OCI-LY1 (cell line): ENCODE measurements at regions not wholly inside any gene's neighbourhood (a gene's known extent, or its start where the extent isn't known, plus 50 kb on each side); places are given as distances from the start of the nearest gene placed in this dataset.

Source experiments
- H2AFZ ChIP-seq: fragments of 200-600 bp; sonication (generic), shearing (Covaris generic); 2 replicates; pipeline ENCODE4 v1.6.0; 2014; ENCODE audit warnings: antibody characterized with exemption, mild to moderate bottlenecking, low read length
- H3F3A ChIP-seq: fragments of 200-600 bp; sonication (generic), shearing (Covaris generic); 2 replicates; pipeline ENCODE4 v1.6.0; 2014; ENCODE audit warnings: mild to moderate bottlenecking, antibody characterized with exemption, low read length, moderate library complexity; ENCODE audit not compliant: insufficient read depth
- H3K27ac ChIP-seq: fragments of 200-600 bp; sonication (generic); 2 replicates; pipeline ENCODE4 v1.5.1; 2014; ENCODE audit warnings: low read length, mixed run types, mild to moderate bottlenecking, low read depth; ENCODE audit not compliant: poor library complexity, severe bottlenecking
- H3K27me3 ChIP-seq: fragments of 200-600 bp; sonication (generic); 2 replicates; pipeline ENCODE4 v1.6.0; 2014; ENCODE audit warnings: antibody characterized with exemption, mild to moderate bottlenecking, low read length, moderate library complexity; ENCODE audit not compliant: insufficient read depth
- H3K36me3 ChIP-seq: fragments of 200-600 bp; sonication (generic); 2 replicates; pipeline ENCODE4 v1.6.1; 2014; ENCODE audit warnings: mild to moderate bottlenecking, antibody characterized with exemption, low read length, moderate library complexity, mixed read lengths; ENCODE audit not compliant: insufficient read depth
- H3K4me1 ChIP-seq: fragments of 200-600 bp; sonication (generic); 2 replicates; pipeline ENCODE4 v1.5.1; 2014; ENCODE audit warnings: mild to moderate bottlenecking, low read length, moderate library complexity; ENCODE audit not compliant: insufficient read depth, severe bottlenecking
- H3K4me2 ChIP-seq: fragments of 200-600 bp; sonication (generic), shearing (Covaris generic); 2 replicates; pipeline ENCODE4 v1.6.1; 2014; ENCODE audit warnings: low read length
- H3K4me3 ChIP-seq: fragments of 200-600 bp; sonication (generic); 2 replicates; pipeline ENCODE4 v1.5.1; 2014; ENCODE audit warnings: low read length, low read depth, mild to moderate bottlenecking, mixed read lengths; ENCODE audit not compliant: poor library complexity, severe bottlenecking
- H3K79me2 ChIP-seq: fragments of 200-600 bp; shearing (Covaris generic); 2 replicates; pipeline ENCODE4 v1.6.1; 2016; ENCODE audit warnings: mixed run types, low read length, mixed read lengths; ENCODE audit not compliant: insufficient read depth
- H3K9ac ChIP-seq: fragments of 200-600 bp; sonication (generic), shearing (Covaris generic); 2 replicates; pipeline ENCODE4 v1.6.1; 2014; ENCODE audit warnings: mild to moderate bottlenecking, low read length, mixed read lengths
- H3K9me2 ChIP-seq: fragments of 200-600 bp; sonication (generic), shearing (Covaris generic); 2 replicates; pipeline ENCODE4 v1.6.1; 2014; ENCODE audit warnings: low read depth, mild to moderate bottlenecking, low read length, mixed read lengths
- H3K9me3 ChIP-seq: fragments of 200-600 bp; shearing (Covaris generic); 2 replicates; pipeline ENCODE4 v1.6.1; 2014; ENCODE audit warnings: low read length, mixed read lengths
- H4K20me1 ChIP-seq: fragments of 200-600 bp; sonication (generic), shearing (Covaris generic); 2 replicates; pipeline ENCODE4 v1.6.0; 2016; ENCODE audit warnings: mild to moderate bottlenecking, low read length; ENCODE audit not compliant: insufficient read depth
- EZH2 ChIP-seq: fragments of 200-600 bp; sonication (generic), shearing (Covaris generic); IDR thresholded peaks from 2 replicates; pipeline ENCODE4 v1.8.0; 2017; ENCODE audit warnings: borderline replicate concordance, mixed run types, mild to moderate bottlenecking, antibody characterized with exemption, low read length, moderate library complexity, mixed read lengths
- TF ChIP-seq, protein P1 (sequence below): fragments of 200-600 bp; sonication (generic), shearing (Covaris generic); IDR thresholded peaks from 2 replicates; pipeline ENCODE4 v1.5.1; 2017; ENCODE audit warnings: mild to moderate bottlenecking, antibody characterized with exemption, low read length, moderate library complexity, mixed read lengths

GRCh38 chr11:15910761-15911160 is 445.6 kb downstream of the SOX6 start:
- Histone ChIP-seq H3K9me3 (no peaks in the 10 kb centered on the region), H3K27ac (no peak overlapping the region), H3K4me2 (no peak overlapping the region), H3K36me3 (no peaks in the 10 kb centered on the region), H3K4me3 (no peak overlapping the region), H3K4me1 (no peaks in the 10 kb centered on the region), H3K27me3 (no peaks in the 10 kb centered on the region), H4K20me1 (no peaks in the 10 kb centered on the region), H3K9ac (no peak overlapping the region), H2AFZ (no peak overlapping the region), H3F3A (no peaks in the 10 kb centered on the region), H3K9me2 (no peaks in the 10 kb centered on the region), H3K79me2 (no peaks in the 10 kb centered on the region)
- TF ChIP-seq, protein P1, sequence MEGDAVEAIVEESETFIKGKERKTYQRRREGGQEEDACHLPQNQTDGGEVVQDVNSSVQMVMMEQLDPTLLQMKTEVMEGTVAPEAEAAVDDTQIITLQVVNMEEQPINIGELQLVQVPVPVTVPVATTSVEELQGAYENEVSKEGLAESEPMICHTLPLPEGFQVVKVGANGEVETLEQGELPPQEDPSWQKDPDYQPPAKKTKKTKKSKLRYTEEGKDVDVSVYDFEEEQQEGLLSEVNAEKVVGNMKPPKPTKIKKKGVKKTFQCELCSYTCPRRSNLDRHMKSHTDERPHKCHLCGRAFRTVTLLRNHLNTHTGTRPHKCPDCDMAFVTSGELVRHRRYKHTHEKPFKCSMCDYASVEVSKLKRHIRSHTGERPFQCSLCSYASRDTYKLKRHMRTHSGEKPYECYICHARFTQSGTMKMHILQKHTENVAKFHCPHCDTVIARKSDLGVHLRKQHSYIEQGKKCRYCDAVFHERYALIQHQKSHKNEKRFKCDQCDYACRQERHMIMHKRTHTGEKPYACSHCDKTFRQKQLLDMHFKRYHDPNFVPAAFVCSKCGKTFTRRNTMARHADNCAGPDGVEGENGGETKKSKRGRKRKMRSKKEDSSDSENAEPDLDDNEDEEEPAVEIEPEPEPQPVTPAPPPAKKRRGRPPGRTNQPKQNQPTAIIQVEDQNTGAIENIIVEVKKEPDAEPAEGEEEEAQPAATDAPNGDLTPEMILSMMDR: no peak
- TF ChIP-seq EZH2: no peak

GRCh38 chr11:15911377-15912044 is 444.8 kb downstream of the SOX6 start:
- Histone ChIP-seq H3K9me2 (no peaks in the 10 kb centered on the region), H3K27ac (no peak overlapping the region), H3F3A (no peaks in the 10 kb centered on the region), H3K4me3 (no peak overlapping the region), H3K9me3 (no peaks in the 10 kb centered on the region), H3K79me2 (no peaks in the 10 kb centered on the region), H2AFZ (no peak overlapping the region), H3K27me3 (no peaks in the 10 kb centered on the region), H3K4me1 (no peaks in the 10 kb centered on the region), H3K36me3 (no peaks in the 10 kb centered on the region), H3K9ac (no peak overlapping the region), H4K20me1 (no peaks in the 10 kb centered on the region), H3K4me2 (no peak overlapping the region)
- no peak for TF ChIP-seq EZH2
- TF ChIP-seq, protein P1: no peak

GRCh38 chr11:15912291-15912690 is 444.1 kb downstream of the SOX6 start:
- H3K27me3 ChIP-seq: no peaks in the 10 kb centered on the region
- no peak overlapping the region for H2AFZ ChIP-seq
- H3K4me1 ChIP-seq: no peaks in the 10 kb centered on the region
- H4K20me1 ChIP-seq: no peaks in the 10 kb centered on the region
- H3K36me3 ChIP-seq: no peaks in the 10 kb centered on the region
- no peak overlapping the region for H3K9ac ChIP-seq
- no peak overlapping the region for H3K4me2 ChIP-seq
- H3K79me2 ChIP-seq: no peaks in the 10 kb centered on the region
- no peak for TF ChIP-seq EZH2
- TF ChIP-seq, protein P1: no peak
- no peaks in the 10 kb centered on the region for H3K9me3 ChIP-seq
- no peaks in the 10 kb centered on the region for H3F3A ChIP-seq
- no peak overlapping the region for H3K27ac ChIP-seq
- H3K4me3 ChIP-seq: no peak overlapping the region
- no peaks in the 10 kb centered on the region for H3K9me2 ChIP-seq
